Ureter (tissue), 1 donor: ENCODE measurements at regions not wholly inside any gene's neighbourhood (a gene's known extent, or its start where the extent isn't known, plus 50 kb on each side); places are given as distances from the start of the nearest gene placed in this dataset.
"Not testable (repeated sequence)": the region's sequence is repeated elsewhere in the genome, so short reads cannot be mapped to it uniquely, and the experiment has no call there.

Experiments
- DNase-seq: peaks from one replicate; pipeline ENCODE4 v3.0.0-alpha.2; 2020; ENCODE audit warnings: low spot score
- donor health status: DM: yes; HTN: yes; CAD: no.

- no peak for DNase-seq
Observed at GRCh38 chr2:4139316-4139715, 435.9 kb downstream of the DCDC2C start.

- no peak for DNase-seq
Observed at GRCh38 chr2:4139731-4140130, 436.4 kb downstream of the DCDC2C start.

DNA sequence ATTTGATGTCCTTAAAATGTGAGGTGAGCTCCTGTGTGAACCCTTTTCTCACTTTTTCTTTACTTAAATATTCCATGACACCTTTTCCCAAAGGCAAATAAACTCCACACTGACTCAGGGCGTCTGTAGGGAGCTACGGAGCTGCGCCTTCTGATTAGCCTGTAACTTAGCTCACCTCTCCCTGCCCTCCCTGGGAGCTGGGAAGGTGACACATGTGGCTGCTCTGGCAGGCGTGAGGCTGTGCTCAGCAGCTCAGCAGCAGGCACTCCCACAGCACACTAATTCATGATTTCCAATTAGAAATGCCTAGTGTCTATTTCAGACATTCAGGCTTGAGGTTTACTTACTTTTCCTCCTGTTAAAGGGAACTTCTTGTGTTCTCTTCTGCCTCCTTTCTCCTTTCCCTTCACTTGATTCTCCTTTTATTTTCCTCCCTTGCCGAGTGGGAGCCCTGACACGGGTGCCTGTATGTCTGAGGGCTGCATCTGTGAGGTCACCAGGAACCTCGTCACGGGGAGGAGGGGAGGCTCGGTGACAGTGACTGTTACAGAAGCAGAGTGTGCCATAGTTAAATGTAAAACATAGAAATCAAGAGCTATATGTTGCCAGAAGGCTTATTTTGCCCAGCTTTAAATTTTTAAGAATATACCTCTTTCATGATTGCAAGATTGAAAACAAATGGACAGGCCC lies 437.1 kb downstream of the DCDC2C start:
- DNase-seq: no peak

GRCh38 chr2:4144731-4145130 lies 441.4 kb downstream of the DCDC2C start:
- DNase-seq: no peak

- no peak for DNase-seq
Observed at GRCh38 chr2:4151521-4151920, 448.1 kb downstream of the DCDC2C start.

- DNase-seq: no peak
Observed at GRCh38 chr2:4152051-4152450, 448.7 kb downstream of the DCDC2C start.

- no peak for DNase-seq
Observed at GRCh38 chr2:4168834-4169233, 465.5 kb downstream of the DCDC2C start.

DNA sequence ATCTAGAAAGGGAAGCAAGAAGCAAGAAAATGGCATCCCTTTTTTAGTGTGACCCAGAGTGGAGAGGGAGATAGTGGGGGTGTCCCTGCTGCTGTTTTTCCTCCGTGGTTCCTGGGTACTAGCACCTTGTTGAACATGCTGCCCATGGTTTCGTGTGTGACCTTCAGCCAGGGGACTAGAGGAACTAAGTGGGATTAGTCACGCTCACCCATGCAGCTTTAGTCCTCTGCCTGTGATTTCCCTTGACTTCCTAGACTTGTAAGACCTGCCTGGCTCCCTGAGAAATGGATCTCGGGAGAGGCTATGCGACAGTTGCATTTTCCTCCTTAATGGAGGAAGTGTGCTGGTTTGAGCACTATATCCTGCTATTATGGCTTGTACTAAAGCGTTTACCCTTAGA lies 471.4 kb downstream of the DCDC2C start:
- DNase-seq: no peak

- DNase-seq: no peak
Observed at GRCh38 chr2:4175343-4175742, 472.0 kb downstream of the DCDC2C start.

- DNase-seq: no peak
Observed at GRCh38 chr2:4180631-4181030, 477.3 kb downstream of the DCDC2C start.

DNA sequence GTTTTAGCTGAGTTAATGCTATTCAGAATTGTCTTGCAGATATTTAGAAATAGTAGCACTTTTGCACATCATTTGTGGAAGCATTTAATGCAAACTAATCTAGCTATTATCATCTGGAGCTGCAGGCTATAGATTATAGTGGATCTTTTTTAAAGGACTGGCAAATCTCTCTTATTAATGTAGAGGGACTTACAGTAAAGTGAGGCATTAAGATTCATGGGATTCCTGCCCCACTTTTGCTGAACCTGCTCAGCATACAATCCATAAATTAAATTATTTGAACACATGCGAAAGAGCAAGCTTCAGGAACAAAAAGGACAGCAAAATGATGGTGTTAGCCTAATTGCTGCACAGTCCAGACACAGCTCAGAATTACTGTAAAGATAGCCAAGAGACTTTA lies 477.7 kb downstream of the DCDC2C start:
- no peak for DNase-seq

DNA sequence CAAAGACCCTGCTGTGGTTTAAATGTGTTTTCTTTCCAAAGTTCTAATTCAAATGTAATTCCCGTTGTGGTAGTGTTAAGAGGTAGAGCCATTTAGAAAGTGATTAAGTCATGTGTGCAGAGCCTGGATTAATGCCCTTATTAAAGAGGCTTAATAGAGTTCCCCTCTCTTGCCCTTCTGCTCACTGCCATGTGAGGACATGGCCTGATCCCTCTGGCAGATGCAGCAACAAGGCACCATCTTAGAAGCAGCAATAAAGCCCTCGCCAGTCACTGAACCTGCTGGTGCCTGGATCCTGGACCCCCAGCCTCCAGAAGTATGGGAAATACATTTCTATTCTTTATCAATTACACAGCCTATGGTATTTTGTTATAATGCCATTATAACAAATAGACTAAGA lies 485.2 kb downstream of the DCDC2C start:
- no peak for DNase-seq

DNA sequence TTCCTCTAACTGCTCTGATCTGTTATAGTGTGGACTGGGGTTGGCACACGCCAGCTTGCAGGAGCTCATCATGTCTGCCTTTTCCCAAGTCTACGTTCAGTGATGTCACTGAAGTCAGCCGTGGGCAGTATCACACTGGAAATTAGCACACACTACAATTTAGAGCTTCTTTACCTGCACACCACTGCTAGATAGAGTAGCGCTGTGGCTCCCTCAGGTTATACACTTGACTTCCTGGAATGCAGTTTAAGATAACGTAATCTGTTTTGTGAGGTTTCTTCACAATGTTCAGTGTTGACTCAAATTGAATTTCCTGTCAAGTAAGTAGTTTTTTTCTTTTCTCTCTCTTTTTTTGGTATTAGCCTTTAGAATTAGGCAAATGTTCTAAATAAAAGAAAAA lies 487.2 kb downstream of the DCDC2C start:
- DNase-seq: no peak

DNA sequence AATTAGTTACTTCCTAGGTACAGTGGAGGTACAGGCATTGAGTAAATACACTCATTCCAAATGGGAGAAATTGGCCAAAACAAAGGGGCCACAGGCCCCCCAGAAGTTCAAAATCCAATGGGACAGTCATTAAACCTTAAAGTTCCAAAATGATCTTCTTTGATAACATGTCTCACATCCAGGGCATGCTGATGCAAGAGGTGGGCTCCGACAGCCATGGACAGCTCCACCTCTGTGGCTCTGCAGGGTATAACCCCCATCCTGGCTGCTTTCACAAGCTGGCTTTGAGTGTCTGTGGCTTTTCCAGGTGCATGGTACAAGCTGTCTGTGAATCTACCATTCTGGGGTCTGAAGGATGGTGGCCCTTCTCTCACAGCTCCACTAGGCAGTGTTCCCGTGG lies 488.7 kb downstream of the DCDC2C start:
- no peak for DNase-seq

- no peak for DNase-seq
Observed at GRCh38 chr2:4214444-4215205, 511.2 kb downstream of the DCDC2C start.

GRCh38 chr2:4217737-4218136 lies 514.4 kb downstream of the DCDC2C start:
- no peak for DNase-seq

GRCh38 chr2:4219101-4219500 lies 515.7 kb downstream of the DCDC2C start:
- no peak for DNase-seq

GRCh38 chr2:4219571-4219970 lies 516.2 kb downstream of the DCDC2C start:
- no peak for DNase-seq

GRCh38 chr2:4221434-4221833 lies 518.1 kb downstream of the DCDC2C start:
- DNase-seq: no peak

DNA sequence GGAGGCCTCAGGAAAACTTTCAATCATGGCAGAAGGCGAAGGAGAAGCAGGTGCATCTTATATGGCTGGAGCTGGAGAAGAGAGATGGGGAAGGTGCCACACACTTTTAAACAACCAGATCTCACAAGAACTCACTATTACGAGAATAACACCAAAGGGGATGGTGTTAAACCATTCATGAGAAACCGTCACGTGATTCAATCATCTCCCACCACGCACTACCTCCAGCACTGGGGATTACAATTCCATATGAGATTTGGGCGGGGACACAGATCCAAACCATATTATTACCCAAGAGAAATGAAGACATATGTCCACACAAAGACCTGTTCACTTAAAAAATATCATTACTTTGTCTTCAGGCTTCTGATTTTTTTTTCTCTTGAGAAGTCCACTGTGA lies 518.5 kb downstream of the DCDC2C start:
- no peak for DNase-seq

DNA sequence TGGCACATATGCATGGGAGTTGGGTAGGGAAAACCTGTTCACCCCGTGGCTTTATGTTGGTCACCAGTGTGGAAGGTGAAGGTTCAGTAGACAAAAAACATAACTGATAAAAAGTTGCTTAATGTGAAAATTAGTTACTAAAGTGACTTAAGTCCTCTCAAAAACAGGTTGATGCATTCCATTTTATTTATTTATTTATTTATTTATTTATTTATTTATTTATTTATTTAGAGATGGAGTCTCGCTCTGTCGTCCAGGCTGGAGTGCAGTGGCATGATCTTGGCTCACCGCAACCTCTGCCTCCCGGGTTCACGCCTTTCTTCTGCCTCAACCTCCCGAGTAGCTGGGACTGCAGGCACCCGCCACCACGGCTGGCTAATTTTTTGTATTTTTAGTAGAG lies 541.0 kb downstream of the DCDC2C start:
- DNase-seq: not testable (repeated sequence)

DNA sequence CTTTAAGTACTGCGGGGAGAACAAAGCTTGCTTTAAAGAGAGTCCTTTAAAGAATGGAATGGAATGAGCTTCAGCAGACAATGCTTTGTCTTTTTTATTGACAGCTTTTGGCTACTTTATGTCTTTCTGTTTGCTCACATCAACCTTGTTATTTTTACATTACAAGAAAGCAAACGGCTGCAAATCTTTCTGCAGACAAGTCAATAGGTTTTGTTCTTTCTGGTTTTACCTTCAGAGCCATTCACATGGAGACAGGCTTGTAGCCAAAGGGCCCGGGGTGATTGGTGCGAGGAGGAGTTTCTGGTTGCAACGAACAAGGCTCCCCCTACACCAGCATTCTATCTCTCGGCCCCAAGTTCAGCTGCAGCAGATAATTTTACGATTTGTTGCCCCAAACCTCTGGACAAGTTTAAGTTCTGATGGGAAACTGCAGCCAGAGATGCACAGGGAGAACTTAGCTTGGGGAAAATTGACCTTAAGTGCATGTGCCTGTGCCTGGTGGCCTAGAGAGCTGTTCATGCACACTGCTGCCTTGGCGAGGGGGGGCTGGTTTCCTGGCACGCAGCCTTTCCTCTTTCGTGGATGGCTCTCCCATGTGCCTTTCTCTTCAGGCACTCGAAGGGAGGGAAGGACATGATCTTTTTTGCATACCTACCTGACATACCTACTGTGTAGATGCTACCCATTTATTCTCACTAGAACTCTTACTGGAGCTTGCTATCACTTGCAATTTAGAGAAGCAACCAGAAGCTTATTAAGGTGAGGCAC lies 543.2 kb downstream of the DCDC2C start:
- no peak for DNase-seq

DNA sequence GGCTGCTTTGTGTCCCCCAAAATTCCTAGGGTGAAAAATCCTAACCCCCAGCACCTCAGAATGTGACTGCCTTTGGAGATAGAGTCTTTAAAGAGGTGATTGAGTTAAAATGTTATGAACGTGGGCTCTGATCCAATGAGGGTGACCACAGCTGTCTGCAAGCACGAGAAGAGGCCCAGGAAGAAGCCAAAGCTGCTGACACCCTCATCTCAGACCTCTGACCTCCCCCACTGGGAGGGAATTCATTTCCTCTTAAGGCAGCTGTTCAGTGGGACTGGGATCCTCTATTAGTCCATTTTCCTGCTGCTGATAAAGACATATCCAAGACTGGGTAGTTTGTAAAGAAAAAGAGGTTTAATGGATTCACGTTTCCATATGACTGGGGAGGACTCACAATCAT lies 544.4 kb downstream of the DCDC2C start:
- no peak for DNase-seq
